GM23248 (cell line): ENCODE measurements at regions not wholly inside any gene's neighbourhood (a gene's known extent, or its start where the extent isn't known, plus 50 kb on each side); places are given as distances from the start of the nearest gene placed in this dataset.
"Not testable (repeated sequence)": the region's sequence is repeated elsewhere in the genome, so short reads cannot be mapped to it uniquely, and the experiment has no call there.

Experiments
- DNase-seq: peaks from one replicate; pipeline ENCODE4 v3.0.0-alpha.2; 2015
- H2AFZ ChIP-seq: fragments of 200-600 bp; sonication (generic); 2 replicates; pipeline ENCODE4 v1.6.1; 2016; ENCODE audit warnings: antibody characterized with exemption
- H3F3A ChIP-seq: fragments of 200-600 bp; sonication (generic); 2 replicates; pipeline ENCODE4 v1.6.1; 2016; ENCODE audit warnings: mild to moderate bottlenecking, antibody characterized with exemption, mixed run types; ENCODE audit not compliant: insufficient read depth
- H3K27ac ChIP-seq: fragments of 200-600 bp; sonication (generic); 2 replicates; pipeline ENCODE4 v1.5.1; 2016; ENCODE audit warnings: mild to moderate bottlenecking
- H3K27me3 ChIP-seq: fragments of 200-600 bp; sonication (generic); replicated peaks from 2 replicates; pipeline ENCODE4 v1.6.1; 2016; ENCODE audit warnings: mild to moderate bottlenecking; ENCODE audit not compliant: insufficient read depth
- H3K36me3 ChIP-seq: fragments of 200-600 bp; sonication (generic); 2 replicates; pipeline ENCODE4 v1.6.1; 2016; ENCODE audit warnings: low read depth, mild to moderate bottlenecking
- H3K4me1 ChIP-seq: fragments of 200-600 bp; sonication (generic); 2 replicates; pipeline ENCODE4 v1.6.1; 2016; ENCODE audit warnings: mild to moderate bottlenecking; ENCODE audit not compliant: insufficient read depth
- H3K4me2 ChIP-seq: fragments of 200-600 bp; sonication (generic); one replicate; pipeline ENCODE4 v1.6.1; 2016; ENCODE audit warnings: mild to moderate bottlenecking; ENCODE audit not compliant: unreplicated experiment
- H3K4me3 ChIP-seq: fragments of 200-600 bp; sonication (generic); 2 replicates; pipeline ENCODE4 v1.5.1; 2016; ENCODE audit warnings: mild to moderate bottlenecking
- H3K79me2 ChIP-seq: fragments of 200-600 bp; sonication (generic); 2 replicates; pipeline ENCODE4 v1.6.1; 2016; ENCODE audit warnings: mild to moderate bottlenecking; ENCODE audit not compliant: insufficient read depth
- H3K9ac ChIP-seq: fragments of 200-600 bp; sonication (generic); 2 replicates; pipeline ENCODE4 v1.6.1; 2016; ENCODE audit warnings: mild to moderate bottlenecking
- H3K9me2 ChIP-seq: fragments of 200-600 bp; sonication (generic); 2 replicates; pipeline ENCODE4 v1.6.1; 2016; ENCODE audit warnings: mixed run types, mild to moderate bottlenecking, moderate library complexity; ENCODE audit not compliant: insufficient read depth
- H3K9me3 ChIP-seq: fragments of 200-600 bp; sonication (generic); one replicate; pipeline ENCODE4 v1.6.1; 2017; ENCODE audit warnings: low read depth
- H4K20me1 ChIP-seq: fragments of 200-600 bp; sonication (generic); 2 replicates; pipeline ENCODE4 v1.6.0; 2016; ENCODE audit not compliant: insufficient read depth
- EZH2 ChIP-seq: fragments of 200-600 bp; sonication (generic); IDR thresholded peaks from 2 replicates; pipeline ENCODE4 v1.6.1; 2018; ENCODE audit warnings: antibody characterized with exemption, mild to moderate bottlenecking; ENCODE audit not compliant: insufficient read depth, poor library complexity, severe bottlenecking
- EZH2phosphoT487 ChIP-seq: fragments of 200-600 bp; sonication (generic); IDR thresholded peaks from 2 replicates; pipeline ENCODE4 v1.6.1; 2018; ENCODE audit warnings: antibody characterized with exemption, moderate library complexity, mild to moderate bottlenecking, low read depth; ENCODE audit not compliant: insufficient read depth
- WGBS, 2 experiments: methylation state at CpG; one replicate each; pipeline ENCODE4 v1.1.6; 2015 to 2017; ENCODE audit warnings: low lambda C conversion rate in 2 of 2, low coverage in 1 of 2; ENCODE audit errors: missing lambda C conversion rate in 2 of 2; 5-methylcytosine and 5-hydroxymethylcytosine counted together
- in situ Hi-C: fragments of 300-500 bp; cut with MboI; formaldehyde crosslinking; loops from 2 replicates; pipeline ENCODE4 v1.15.0; 2020

GRCh38 chr13:70755456-70755855 is 647.2 kb upstream of the KLHL1 start:
- Histone ChIP-seq H3K9ac (no peak overlapping the region), H2AFZ (no peak overlapping the region), H3F3A (no peaks in the 10 kb centered on the region), H3K27me3 (no peaks in the 10 kb centered on the region), H3K79me2 (no peaks in the 10 kb centered on the region), H3K9me2 (no peaks in the 10 kb centered on the region), H3K4me3 (no peak overlapping the region), H3K9me3 (no peaks in the 10 kb centered on the region), H3K4me2 (no peak overlapping the region), H4K20me1 (no peaks in the 10 kb centered on the region), H3K36me3 (no peaks in the 10 kb centered on the region), H3K27ac (no peak overlapping the region), H3K4me1 (no peaks in the 10 kb centered on the region)
- no peak for DNase-seq
- TF ChIP-seq EZH2phosphoT487 (no peak), EZH2 (no peak)
- 10 to 12% methylated on average over 4 of the region's 4 CpGs for WGBS, 2 experiments
- in situ Hi-C loops, result no loop called here

GRCh38 chr13:70747262-70747661 is 639.0 kb upstream of the KLHL1 start:
- Histone ChIP-seq H3K27me3 (no peaks in the 10 kb centered on the region), H3F3A (no peaks in the 10 kb centered on the region), H3K9me3 (no peaks in the 10 kb centered on the region), H3K9ac (no peak overlapping the region), H3K4me1 (no peaks in the 10 kb centered on the region), H3K4me3 (no peak overlapping the region), H3K36me3 (no peaks in the 10 kb centered on the region), H2AFZ (no peak overlapping the region), H3K79me2 (no peaks in the 10 kb centered on the region), H4K20me1 (no peaks in the 10 kb centered on the region), H3K4me2 (no peak overlapping the region), H3K27ac (no peak overlapping the region), H3K9me2 (no peaks in the 10 kb centered on the region)
- no peak for TF ChIP-seq EZH2
- no peak for TF ChIP-seq EZH2phosphoT487
- in situ Hi-C loops, result no loop called here
- DNase-seq, result no peak

GRCh38 chr13:70746469-70746868 is 638.2 kb upstream of the KLHL1 start:
- DNase-seq, H3K36me3 ChIP-seq, in situ Hi-C loops, H3F3A ChIP-seq, H3K9me3 ChIP-seq, H3K4me1 ChIP-seq, H3K27ac ChIP-seq, H3K9me2 ChIP-seq, H4K20me1 ChIP-seq, H3K9ac ChIP-seq, H2AFZ ChIP-seq, H3K4me2 ChIP-seq, H3K27me3 ChIP-seq, H3K4me3 ChIP-seq, H3K79me2 ChIP-seq: not testable (repeated sequence)
- 69 to 77% methylated on average over 6 of the region's 6 CpGs for WGBS, 2 experiments

- H3F3A ChIP-seq, result no peaks in the 10 kb centered on the region
- no peaks in the 10 kb centered on the region for H3K27me3 ChIP-seq
- H3K4me3 ChIP-seq, result no peak overlapping the region
- DNase-seq, result no peak
- H3K4me1 ChIP-seq, result no peaks in the 10 kb centered on the region
- WGBS, 2 experiments, result 22 to 35% methylated on average over 1 of the region's 1 CpG
- no peak for TF ChIP-seq EZH2phosphoT487
- H3K36me3 ChIP-seq, result no peaks in the 10 kb centered on the region
- H3K79me2 ChIP-seq, result no peaks in the 10 kb centered on the region
- H2AFZ ChIP-seq, result no peak overlapping the region
- in situ Hi-C loops, result no loop called here
- H3K9me2 ChIP-seq, result no peaks in the 10 kb centered on the region
- H4K20me1 ChIP-seq, result no peaks in the 10 kb centered on the region
- no peak overlapping the region for H3K27ac ChIP-seq
- no peak overlapping the region for H3K4me2 ChIP-seq
- no peak overlapping the region for H3K9ac ChIP-seq
- H3K9me3 ChIP-seq, result peaks cover 2% of the 10 kb centered on the region
Observed at GRCh38 chr13:70736622-70737317, 628.5 kb upstream of the KLHL1 start.

GRCh38 chr13:70732611-70733010 is 624.4 kb upstream of the KLHL1 start:
- H3F3A ChIP-seq, result no peaks in the 10 kb centered on the region
- H3K4me1 ChIP-seq, result no peaks in the 10 kb centered on the region
- no peaks in the 10 kb centered on the region for H3K9me2 ChIP-seq
- H3K79me2 ChIP-seq, result no peaks in the 10 kb centered on the region
- no peaks in the 10 kb centered on the region for H3K36me3 ChIP-seq
- no peaks in the 10 kb centered on the region for H4K20me1 ChIP-seq
- no peak overlapping the region for H3K4me3 ChIP-seq
- no peak for DNase-seq
- no peak for TF ChIP-seq EZH2
- TF ChIP-seq EZH2phosphoT487, result no peak
- in situ Hi-C loops, result no loop called here
- no peak overlapping the region for H3K9ac ChIP-seq
- H2AFZ ChIP-seq, result no peak overlapping the region
- H3K9me3 ChIP-seq, result peaks cover 2% of the 10 kb centered on the region
- H3K27ac ChIP-seq, result no peak overlapping the region
- WGBS, 2 experiments, result 0 to 2% methylated on average over 2 of the region's 2 CpGs
- no peak overlapping the region for H3K4me2 ChIP-seq
- no peaks in the 10 kb centered on the region for H3K27me3 ChIP-seq
